ENCODE measurements at regions not wholly inside any gene's neighbourhood (a gene's known extent, or its start where the extent isn't known, plus 50 kb on each side); places are given as distances from the start of the nearest gene placed in this dataset.

- WGBS, 2 donors: 0 to 46% methylated on average over 1 of the region's 1 CpG
These were observed 189.8 kb downstream of the HHIPL2 start for GRCh38 chr1:222358100-222358499.

GRCh38 chr1:222357252-222357651 is 190.7 kb downstream of the HHIPL2 start:
- no peak overlapping the region for H3K4me3 ChIP-seq
- 85 to 86% methylated on average over 4 of the region's 4 CpGs for WGBS, 2 donors
- no peaks in the 10 kb centered on the region for H3K4me1 ChIP-seq (ENCODE audit: control insufficient read depth in 5 of 5, insufficient read depth in 5 of 5, low read length in 5 of 5)
- H3K9me3 ChIP-seq (ENCODE audit: control insufficient read depth in 4 of 4, insufficient read depth in 3 of 4, low read length in 3 of 4): peaks cover 0 to 2% (median 0%) of the 10 kb centered on the region in 4 donors
- TF ChIP-seq CTCF (IDR thresholded peaks at IDR 0.05; ENCODE audit: control extremely low read depth, extremely low read depth): no peak
- DNase-seq: no peak
- no peaks in the 10 kb centered on the region for H3K27me3 ChIP-seq (ENCODE audit: control insufficient read depth in 3 of 3, insufficient read depth in 3 of 3, low read length in 2 of 3)
- H3K9ac ChIP-seq (ENCODE audit: insufficient read depth in 1 of 2, low read length in 2 of 2): no peak overlapping the region
- no peak overlapping the region for H3K27ac ChIP-seq (ENCODE audit: low read depth in 1 of 2, low read length in 1 of 2)
- no peaks in the 10 kb centered on the region for H3K36me3 ChIP-seq (ENCODE audit: control insufficient read depth in 4 of 4, insufficient read depth in 4 of 4, low read length in 4 of 4)
- ATAC-seq (ENCODE audit: insufficient read depth, low FRiP score): no peak

More at GRCh38 chr1:222358100-222358499, 189.8 kb downstream of the HHIPL2 start:
- H3K9me3 ChIP-seq (ENCODE audit: control insufficient read depth in 4 of 4, insufficient read depth in 3 of 4, low read length in 3 of 4): peaks cover 0 to 2% (median 0%) of the 10 kb centered on the region in 4 donors
- ATAC-seq (ENCODE audit: insufficient read depth, low FRiP score): no peak
- H3K4me1 ChIP-seq (ENCODE audit: control insufficient read depth in 5 of 5, insufficient read depth in 5 of 5, low read length in 5 of 5): no peaks in the 10 kb centered on the region
- H3K27me3 ChIP-seq (ENCODE audit: control insufficient read depth in 3 of 3, insufficient read depth in 3 of 3, low read length in 2 of 3): no peaks in the 10 kb centered on the region
- no peak overlapping the region for H3K4me3 ChIP-seq
- no peak for TF ChIP-seq CTCF (IDR thresholded peaks at IDR 0.05; ENCODE audit: control extremely low read depth, extremely low read depth)
- H3K27ac ChIP-seq (ENCODE audit: low read depth in 1 of 2, low read length in 1 of 2): no peak overlapping the region
- no peak overlapping the region for H3K9ac ChIP-seq (ENCODE audit: insufficient read depth in 1 of 2, low read length in 2 of 2)
- DNase-seq: no peak
- H3K36me3 ChIP-seq (ENCODE audit: control insufficient read depth in 4 of 4, insufficient read depth in 4 of 4, low read length in 4 of 4): no peaks in the 10 kb centered on the region

- no peak overlapping the region for H3K4me3 ChIP-seq
- H3K4me1 ChIP-seq (ENCODE audit: control insufficient read depth in 5 of 5, insufficient read depth in 5 of 5, low read length in 5 of 5): no peaks in the 10 kb centered on the region
- H3K9me3 ChIP-seq (ENCODE audit: control insufficient read depth in 4 of 4, insufficient read depth in 3 of 4, low read length in 3 of 4): no peaks in the 10 kb centered on the region
- DNase-seq (no peak), ATAC-seq (ENCODE audit: insufficient read depth, low FRiP score) (no peak)
- no peaks in the 10 kb centered on the region for H3K36me3 ChIP-seq (ENCODE audit: control insufficient read depth in 4 of 4, insufficient read depth in 4 of 4, low read length in 4 of 4)
- H3K9ac ChIP-seq (ENCODE audit: insufficient read depth in 1 of 2, low read length in 2 of 2): no peak overlapping the region
- 85 to 90% methylated on average over 3 of the region's 3 CpGs for WGBS, 2 donors
- no peak for TF ChIP-seq CTCF (IDR thresholded peaks at IDR 0.05; ENCODE audit: control extremely low read depth, extremely low read depth)
- no peak overlapping the region for H3K27ac ChIP-seq (ENCODE audit: low read depth in 1 of 2, low read length in 1 of 2)
- H3K27me3 ChIP-seq (ENCODE audit: control insufficient read depth in 3 of 3, insufficient read depth in 3 of 3, low read length in 2 of 3): no peaks in the 10 kb centered on the region
These were observed 200.3 kb downstream of the HHIPL2 start for GRCh38 chr1:222347627-222348026.

- H3K4me3 ChIP-seq: no peak overlapping the region
- H3K27ac ChIP-seq (ENCODE audit: low read depth in 1 of 2, low read length in 1 of 2): no peak overlapping the region
- TF ChIP-seq CTCF (IDR thresholded peaks at IDR 0.05; ENCODE audit: control extremely low read depth, extremely low read depth): no peak
- H3K9me3 ChIP-seq (ENCODE audit: control insufficient read depth in 4 of 4, insufficient read depth in 3 of 4, low read length in 3 of 4): no peaks in the 10 kb centered on the region
- DNase-seq (no peak), ATAC-seq (ENCODE audit: insufficient read depth, low FRiP score) (no peak)
- no peak overlapping the region for H3K9ac ChIP-seq (ENCODE audit: insufficient read depth in 1 of 2, low read length in 2 of 2)
- no peaks in the 10 kb centered on the region for H3K36me3 ChIP-seq (ENCODE audit: control insufficient read depth in 4 of 4, insufficient read depth in 4 of 4, low read length in 4 of 4)
- no peaks in the 10 kb centered on the region for H3K27me3 ChIP-seq (ENCODE audit: control insufficient read depth in 3 of 3, insufficient read depth in 3 of 3, low read length in 2 of 3)
- 96 to 98% methylated on average over 4 of the region's 4 CpGs for WGBS, 2 donors
- H3K4me1 ChIP-seq (ENCODE audit: control insufficient read depth in 5 of 5, insufficient read depth in 5 of 5, low read length in 5 of 5): no peaks in the 10 kb centered on the region
These were observed 200.9 kb downstream of the HHIPL2 start for GRCh38 chr1:222346955-222347354.

All from lung (tissue), 11 donors.